Panc1 (cell line): ENCODE measurements at regions not wholly inside any gene's neighbourhood (a gene's known extent, or its start where the extent isn't known, plus 50 kb on each side); places are given as distances from the start of the nearest gene placed in this dataset.

ENCODE experiments used
- ATAC-seq: fragments of 200-7000 bp; cut with Tn5 transposase; 2 replicates; pipeline ENCODE4 v1.9.1; 2020; ENCODE audit warnings: mild to moderate bottlenecking, moderate library complexity
- BruUV-seq: library from RNA; stranded (reverse); fragments of 400-500 nt; replicated peaks from 2 replicates; lab custom pipeline; 2021; lab: Mats Ljungman, UMichigan
- CTCF ChIA-PET: fragments of 300-600 bp; sonication (Branson Sonifier 250); formaldehyde crosslinking; loops from one replicate; lab custom pipeline; 2022; ENCODE audit warnings: antibody characterized with exemption; lab: Charles Lee
- POLR2A ChIA-PET: fragments of 300-600 bp; sonication (Branson Sonifier 250); formaldehyde crosslinking; loops from one replicate; lab custom pipeline; 2022; ENCODE audit warnings: antibody characterized with exemption; lab: Charles Lee
- DNase-seq: peaks from one replicate; pipeline ENCODE4 v3.0.0-alpha.2; 2010; ENCODE audit warnings: low read depth, low spot score
- H3K27ac ChIP-seq: 2 replicates; pipeline ENCODE4 v1.5.1; 2011; ENCODE audit warnings: mild to moderate bottlenecking, low read length, inconsistent platforms
- H3K27me3 ChIP-seq: fragments of 200-500 bp; sonication (Bioruptor generic); 2 replicates; pipeline ENCODE4 v1.6.0; 2014; ENCODE audit warnings: low read length, inconsistent platforms; ENCODE audit not compliant: control insufficient read depth, insufficient read depth
- H3K36me3 ChIP-seq: fragments of 200-500 bp; sonication (Bioruptor generic); 2 replicates; pipeline ENCODE4 v1.5.1; 2014; ENCODE audit warnings: inconsistent platforms, mild to moderate bottlenecking, low read length, moderate library complexity; ENCODE audit not compliant: control insufficient read depth, insufficient read depth
- H3K4me1 ChIP-seq: 2 replicates; pipeline ENCODE4 v1.5.1; 2011; ENCODE audit warnings: inconsistent platforms, mild to moderate bottlenecking, low read length, moderate library complexity; ENCODE audit not compliant: control insufficient read depth, insufficient read depth
- H3K4me3 ChIP-seq, 2 experiments: 2 replicates each; pipeline ENCODE4 v1.5.1; 2011 to 2012; ENCODE audit warnings: low read depth in 2 of 2, low read length in 2 of 2, mild to moderate bottlenecking in 2 of 2, inconsistent platforms in 1 of 2, moderate library complexity in 1 of 2
- H3K9me3 ChIP-seq: fragments of 200-500 bp; sonication (Bioruptor generic); 2 replicates; pipeline ENCODE4 v1.5.1; 2014; ENCODE audit warnings: low read depth, mild to moderate bottlenecking, inconsistent platforms, low read length, moderate library complexity; ENCODE audit not compliant: control insufficient read depth, insufficient read depth
- CTCF ChIP-seq: fragments of 450-650 bp; IDR thresholded peaks from 2 replicates; pipeline ENCODE4 v1.5.1; 2017; ENCODE audit warnings: mild to moderate bottlenecking
- POLR2AphosphoS5 ChIP-seq: IDR thresholded peaks from 2 replicates; pipeline ENCODE4 v1.6.1; 2012; ENCODE audit warnings: mild to moderate bottlenecking, low read depth, low read length, moderate library complexity
- SIN3A ChIP-seq: IDR thresholded peaks from 2 replicates; pipeline ENCODE4 v1.6.1; 2012; ENCODE audit warnings: low read depth, mild to moderate bottlenecking, low read length, moderate library complexity, borderline replicate concordance; ENCODE audit not compliant: insufficient read depth
- TCF7L2 ChIP-seq: IDR thresholded peaks from 2 replicates; pipeline ENCODE4 v1.6.1; 2011; ENCODE audit warnings: mild to moderate bottlenecking, low read depth, low read length, inconsistent platforms
- in situ Hi-C: cut with HindIII; loops from 2 replicates; pipeline ENCODE4 v1.10.0; 2016; ENCODE audit warnings: low sequenced_read_pairs, low pct_unique_long_range_greater_than_20kb
- intact Hi-C: fragments of 100-400 bp; cut with micrococcal nuclease; formaldehyde crosslinking; loops from one replicate; pipeline ENCODE4 v1.10.0; 2022; ENCODE audit not compliant: unreplicated experiment
- TF ChIP-seq, protein P1 (sequence below), 2 experiments: IDR thresholded peaks; 2 replicates each; pipeline ENCODE4 v1.6.1; 2011 to 2012; ENCODE audit warnings: low read depth in 2 of 2, control low read depth in 1 of 2, low read length in 1 of 2, mild to moderate bottlenecking in 1 of 2, moderate library complexity in 1 of 2; ENCODE audit not compliant: insufficient read depth in 1 of 2

GRCh38 chr3:118548434-118548833 lies 486.2 kb downstream of the IGSF11 start:
- ChIA-PET POLR2A (no interaction called here), CTCF (no interaction called here)
- no peaks in the 10 kb centered on the region; the same call in 1 of the 2 replicates for H3K9me3 ChIP-seq
- BruUV-seq, result no TSS peak
- no peak for DNase-seq
- TF ChIP-seq POLR2AphosphoS5, result no peak
- TF ChIP-seq CTCF, result no peak
- TF ChIP-seq SIN3A, result no peak
- TF ChIP-seq, protein P1, sequence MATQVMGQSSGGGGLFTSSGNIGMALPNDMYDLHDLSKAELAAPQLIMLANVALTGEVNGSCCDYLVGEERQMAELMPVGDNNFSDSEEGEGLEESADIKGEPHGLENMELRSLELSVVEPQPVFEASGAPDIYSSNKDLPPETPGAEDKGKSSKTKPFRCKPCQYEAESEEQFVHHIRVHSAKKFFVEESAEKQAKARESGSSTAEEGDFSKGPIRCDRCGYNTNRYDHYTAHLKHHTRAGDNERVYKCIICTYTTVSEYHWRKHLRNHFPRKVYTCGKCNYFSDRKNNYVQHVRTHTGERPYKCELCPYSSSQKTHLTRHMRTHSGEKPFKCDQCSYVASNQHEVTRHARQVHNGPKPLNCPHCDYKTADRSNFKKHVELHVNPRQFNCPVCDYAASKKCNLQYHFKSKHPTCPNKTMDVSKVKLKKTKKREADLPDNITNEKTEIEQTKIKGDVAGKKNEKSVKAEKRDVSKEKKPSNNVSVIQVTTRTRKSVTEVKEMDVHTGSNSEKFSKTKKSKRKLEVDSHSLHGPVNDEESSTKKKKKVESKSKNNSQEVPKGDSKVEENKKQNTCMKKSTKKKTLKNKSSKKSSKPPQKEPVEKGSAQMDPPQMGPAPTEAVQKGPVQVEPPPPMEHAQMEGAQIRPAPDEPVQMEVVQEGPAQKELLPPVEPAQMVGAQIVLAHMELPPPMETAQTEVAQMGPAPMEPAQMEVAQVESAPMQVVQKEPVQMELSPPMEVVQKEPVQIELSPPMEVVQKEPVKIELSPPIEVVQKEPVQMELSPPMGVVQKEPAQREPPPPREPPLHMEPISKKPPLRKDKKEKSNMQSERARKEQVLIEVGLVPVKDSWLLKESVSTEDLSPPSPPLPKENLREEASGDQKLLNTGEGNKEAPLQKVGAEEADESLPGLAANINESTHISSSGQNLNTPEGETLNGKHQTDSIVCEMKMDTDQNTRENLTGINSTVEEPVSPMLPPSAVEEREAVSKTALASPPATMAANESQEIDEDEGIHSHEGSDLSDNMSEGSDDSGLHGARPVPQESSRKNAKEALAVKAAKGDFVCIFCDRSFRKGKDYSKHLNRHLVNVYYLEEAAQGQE (IDR thresholded peaks at IDR 0.05; ENCODE audit: insufficient read depth in 1 of 2, low read depth in 2 of 2, low read length in 1 of 2), result no peak
- no peak for TF ChIP-seq TCF7L2
- H3K36me3 ChIP-seq, result no peaks in the 10 kb centered on the region
- H3K27ac ChIP-seq, result no peak overlapping the region
- no peak overlapping the region for H3K4me3 ChIP-seq
- in situ Hi-C loops (no loop called here), intact Hi-C loops (no loop called here)
- H3K27me3 ChIP-seq, result no peaks in the 10 kb centered on the region
- no peak for ATAC-seq
- H3K4me1 ChIP-seq, result no peaks in the 10 kb centered on the region

DNA sequence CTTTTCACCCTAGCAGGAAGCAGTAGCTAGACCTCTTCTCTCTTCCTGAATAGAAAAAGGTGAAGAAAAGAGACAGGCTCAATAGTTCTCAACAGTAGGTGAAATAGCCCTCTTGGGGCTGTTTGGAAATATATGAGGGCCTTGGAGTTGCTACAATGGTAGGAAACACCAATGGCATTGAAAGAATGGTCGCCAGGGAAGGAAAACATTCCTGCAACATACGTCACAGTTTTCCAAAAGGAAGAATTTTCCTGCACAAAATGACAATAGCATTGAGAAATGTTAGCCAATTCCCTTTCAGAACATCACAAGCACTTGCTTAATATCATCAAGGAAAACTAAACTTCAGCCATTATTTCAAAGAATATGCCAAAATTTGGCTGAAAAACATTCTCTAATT lies 484.5 kb downstream of the IGSF11 start:
- Histone ChIP-seq H3K4me3 (no peak overlapping the region), H3K4me1 (no peaks in the 10 kb centered on the region), H3K27ac (no peak overlapping the region), H3K27me3 (no peaks in the 10 kb centered on the region), H3K9me3 (no peaks in the 10 kb centered on the region; the same call in 1 of the 2 replicates), H3K36me3 (no peaks in the 10 kb centered on the region)
- ChIA-PET POLR2A (no interaction called here), CTCF (no interaction called here)
- intact Hi-C loops (no loop called here), in situ Hi-C loops (no loop called here)
- ATAC-seq, result no peak
- TF ChIP-seq, protein P1 (IDR thresholded peaks at IDR 0.05; ENCODE audit: insufficient read depth in 1 of 2, low read depth in 2 of 2, low read length in 1 of 2), result no peak
- no peak for TF ChIP-seq CTCF
- no peak for TF ChIP-seq SIN3A
- no peak for TF ChIP-seq TCF7L2
- no peak for TF ChIP-seq POLR2AphosphoS5
- BruUV-seq, result no TSS peak
- no peak for DNase-seq
